CD4-positive, alpha-beta T cell treated with Interferon alpha-2 for 1 hour (primary cell): ENCODE measurements at regions not wholly inside any gene's neighbourhood (a gene's known extent, or its start where the extent isn't known, plus 50 kb on each side); places are given as distances from the start of the nearest gene placed in this dataset.
"Not testable (repeated sequence)": the region's sequence is repeated elsewhere in the genome, so short reads cannot be mapped to it uniquely, and the experiment has no call there.

Source experiments
- DNase-seq, 2 donors: peaks; one replicate each; pipeline ENCODE4 v3.0.0-alpha.2; 2020 to 2022

GRCh38 chr2:136715146-136715545, 50.2 kb upstream of the THSD7B start:
- DNase-seq: no peak

- no peak for DNase-seq
Measured at GRCh38 chr2:136714452-136714951, 50.8 kb upstream of the THSD7B start.

GRCh38 chr2:136713739-136714138, 51.6 kb upstream of the THSD7B start:
- no peak for DNase-seq

GRCh38 chr2:136705336-136705735, 60.0 kb upstream of the THSD7B start:
- DNase-seq: no peak

GRCh38 chr2:136703214-136703613, 62.1 kb upstream of the THSD7B start:
- no peak for DNase-seq

GRCh38 chr2:136696438-136696837, 68.9 kb upstream of the THSD7B start:
- DNase-seq: no peak

- no peak for DNase-seq
Measured at GRCh38 chr2:136693966-136694365, 71.4 kb upstream of the THSD7B start.

GRCh38 chr2:136680079-136680478, 85.3 kb upstream of the THSD7B start:
- DNase-seq: not testable (repeated sequence)

GRCh38 chr2:136665736-136666135, 99.6 kb upstream of the THSD7B start:
- DNase-seq: no peak

GRCh38 chr2:136664713-136665405, 100.5 kb upstream of the THSD7B start:
- no peak for DNase-seq

GRCh38 chr2:136658201-136658600, 107.1 kb upstream of the THSD7B start:
- no peak for DNase-seq

GRCh38 chr2:136653861-136654260, 111.5 kb upstream of the THSD7B start:
- no peak for DNase-seq

- no peak for DNase-seq
Measured at GRCh38 chr2:136651456-136652010, 113.8 kb upstream of the THSD7B start.

GRCh38 chr2:136647039-136647438, 118.3 kb upstream of the THSD7B start:
- DNase-seq: no peak

GRCh38 chr2:136645236-136645828, 120.0 kb upstream of the THSD7B start:
- DNase-seq: no peak

- no peak for DNase-seq
Measured at GRCh38 chr2:136639651-136640050, 125.7 kb upstream of the THSD7B start.

GRCh38 chr2:136638193-136638592, 127.2 kb upstream of the THSD7B start:
- DNase-seq: no peak

- DNase-seq: no peak
Measured at GRCh38 chr2:136637402-136637801, 127.9 kb upstream of the THSD7B start.

- DNase-seq: no peak
Measured at GRCh38 chr2:136628490-136628889, 136.9 kb upstream of the THSD7B start.

GRCh38 chr2:136613096-136613495, 152.2 kb upstream of the THSD7B start:
- no peak for DNase-seq

- no peak for DNase-seq
Measured at GRCh38 chr2:136612079-136612478, 153.3 kb upstream of the THSD7B start.

- DNase-seq: no peak
Measured at GRCh38 chr2:136611451-136611850, 153.9 kb upstream of the THSD7B start.

GRCh38 chr2:136582628-136583205, 182.6 kb upstream of the THSD7B start:
- no peak for DNase-seq

GRCh38 chr2:136572335-136572734, 193.0 kb upstream of the THSD7B start:
- DNase-seq: no peak
